Ovary (tissue), 7 donors: ENCODE measurements at regions not wholly inside any gene's neighbourhood (a gene's known extent, or its start where the extent isn't known, plus 50 kb on each side); places are given as distances from the start of the nearest gene placed in this dataset.

ENCODE experiments used
- DNase-seq, 5 donors: peaks; one replicate each; pipeline ENCODE4 v3.0.0-alpha.2; 2019 to 2020
- H3K27ac ChIP-seq, 2 donors: fragments of 200-600 bp; one replicate each; pipeline versions ENCODE4 v1.5.1 to v1.8.0; 2019 to 2022
- H3K27me3 ChIP-seq: fragments of 200-600 bp; one replicate; pipeline ENCODE4 v1.8.0; 2022
- H3K36me3 ChIP-seq: fragments of 200-600 bp; sonication (generic); one replicate; pipeline ENCODE4 v1.5.1; 2019
- H3K4me1 ChIP-seq: one replicate; pipeline ENCODE4 v1.8.1; 2013; ENCODE audit warnings: mild to moderate bottlenecking, moderate library complexity; ENCODE audit not compliant: insufficient read depth
- H3K4me3 ChIP-seq: fragments of 200-600 bp; sonication (generic); one replicate; pipeline ENCODE4 v1.5.1; 2017
- H3K9me3 ChIP-seq, 2 donors: fragments of 200-600 bp in 1 of 2; sonication (generic) in 1 of 2; one replicate each; pipeline versions ENCODE4 v1.5.1 to v1.8.1; 2013 to 2019; ENCODE audit warnings: mild to moderate bottlenecking in 1 of 2, moderate library complexity in 1 of 2
- EP300 ChIP-seq: sonication (generic); formaldehyde crosslinking; IDR thresholded peaks from one replicate; pipeline ENCODE4 v1.6.1; 2017; ENCODE audit warnings: antibody characterized with exemption
- POLR2A ChIP-seq: fragments of 450-650 bp; IDR thresholded peaks from one replicate; pipeline ENCODE4 v1.6.1; 2017; ENCODE audit warnings: antibody characterized with exemption, mild to moderate bottlenecking, moderate library complexity
- WGBS, 3 donors: extraction: QIAGEN DNeasy Blood & Tissue Kit in 1 of 3; methylation state at CpG; one replicate each; pipeline versions ENCODE4 v1.1.5 to v1.1.7; 2013 to 2017; 5-methylcytosine and 5-hydroxymethylcytosine counted together
- intact Hi-C, 4 donors: fragments of 100-400 bp; cut with DNase I; formaldehyde crosslinking; loops; one replicate each; pipeline versions ENCODE4 v1.11.0 to v1.15.1; 2022 to 2023
- TF ChIP-seq, protein P1 (sequence below), 3 donors: fragments of 450-650 bp in 2 of 3; fragments of 200-600 bp in 1 of 3; IDR thresholded peaks; one replicate each; pipeline versions ENCODE4 v1.5.1 to v1.8.0; 2016 to 2022; ENCODE audit warnings: antibody characterized with exemption in 3 of 3, mild to moderate bottlenecking in 1 of 3
- donor health status: DM: no; HTN: no; CAD: no; lungs with moderate emphysema.
- donor health status: DM: no; HTN: no; CAD: no.
- donor health status: Bipolar disorder and iron deficiency.
- donor health status: DM: no; HTN: no; CAD: no.
- donor health status: DM: yes; HTN: yes; CAD: no.

DNA sequence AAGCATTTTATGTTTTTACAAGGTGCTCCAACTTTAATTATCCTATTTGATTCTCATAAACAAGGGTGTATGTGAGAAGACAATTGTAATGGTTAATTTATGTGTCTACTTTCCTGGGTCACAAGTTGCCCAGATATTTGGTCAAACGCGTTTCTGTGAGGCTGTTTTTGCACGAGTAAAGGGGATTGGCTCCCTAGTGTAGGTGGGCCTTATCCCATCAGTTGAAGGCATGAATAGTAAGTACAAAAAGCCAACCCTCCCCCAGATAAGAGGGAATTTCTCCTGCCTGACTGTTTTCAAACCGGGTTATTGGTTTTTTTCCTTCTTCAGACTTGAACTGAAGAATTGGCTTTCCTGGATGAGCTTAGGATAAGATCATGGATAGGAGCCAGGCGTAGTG lies 224.0 kb upstream of the NCKAP5 start:
- intact Hi-C loops, result no loop called here
- DNase-seq, result no peak
- Histone ChIP-seq H3K27ac (no peak overlapping the region), H3K36me3 (no peaks in the 10 kb centered on the region), H3K27me3 (no peaks in the 10 kb centered on the region), H3K4me1 (no peaks in the 10 kb centered on the region), H3K9me3 (no peaks in the 10 kb centered on the region), H3K4me3 (no peak overlapping the region)
- TF ChIP-seq EP300 (no peak), POLR2A (no peak)
- TF ChIP-seq, protein P1, sequence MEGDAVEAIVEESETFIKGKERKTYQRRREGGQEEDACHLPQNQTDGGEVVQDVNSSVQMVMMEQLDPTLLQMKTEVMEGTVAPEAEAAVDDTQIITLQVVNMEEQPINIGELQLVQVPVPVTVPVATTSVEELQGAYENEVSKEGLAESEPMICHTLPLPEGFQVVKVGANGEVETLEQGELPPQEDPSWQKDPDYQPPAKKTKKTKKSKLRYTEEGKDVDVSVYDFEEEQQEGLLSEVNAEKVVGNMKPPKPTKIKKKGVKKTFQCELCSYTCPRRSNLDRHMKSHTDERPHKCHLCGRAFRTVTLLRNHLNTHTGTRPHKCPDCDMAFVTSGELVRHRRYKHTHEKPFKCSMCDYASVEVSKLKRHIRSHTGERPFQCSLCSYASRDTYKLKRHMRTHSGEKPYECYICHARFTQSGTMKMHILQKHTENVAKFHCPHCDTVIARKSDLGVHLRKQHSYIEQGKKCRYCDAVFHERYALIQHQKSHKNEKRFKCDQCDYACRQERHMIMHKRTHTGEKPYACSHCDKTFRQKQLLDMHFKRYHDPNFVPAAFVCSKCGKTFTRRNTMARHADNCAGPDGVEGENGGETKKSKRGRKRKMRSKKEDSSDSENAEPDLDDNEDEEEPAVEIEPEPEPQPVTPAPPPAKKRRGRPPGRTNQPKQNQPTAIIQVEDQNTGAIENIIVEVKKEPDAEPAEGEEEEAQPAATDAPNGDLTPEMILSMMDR (IDR thresholded peaks at IDR 0.05), result no peak
- 79 to 84% (median 81%) methylated on average over 5 of the region's 5 CpGs for WGBS, 3 donors

DNA sequence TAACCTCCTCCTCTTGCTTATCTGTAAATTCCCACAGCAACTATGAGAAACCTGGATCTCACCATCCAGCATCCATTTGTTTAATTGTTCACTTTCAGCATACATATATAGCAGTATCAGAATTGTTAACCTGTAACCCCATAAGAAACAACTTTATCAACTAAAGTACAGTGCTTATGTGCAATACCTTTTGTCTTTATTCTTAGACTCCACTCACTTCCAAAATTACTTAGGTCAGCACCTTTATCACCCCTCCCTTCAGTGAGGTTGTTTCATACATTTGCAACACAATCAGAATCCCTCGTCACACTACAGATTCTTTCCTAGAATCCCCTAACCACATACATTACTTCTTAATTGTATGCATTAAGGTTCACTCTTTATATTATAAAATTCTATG lies 225.9 kb upstream of the NCKAP5 start:
- intact Hi-C loops, result no loop called here
- Histone ChIP-seq H3K4me3 (no peak overlapping the region), H3K27me3 (no peaks in the 10 kb centered on the region), H3K9me3 (no peaks in the 10 kb centered on the region), H3K27ac (no peak overlapping the region), H3K36me3 (no peaks in the 10 kb centered on the region), H3K4me1 (no peaks in the 10 kb centered on the region)
- DNase-seq, result no peak
- WGBS, 3 donors, result 83 to 85% (median 85%) methylated on average over 1 of the region's 1 CpG
- TF ChIP-seq, protein P1 (IDR thresholded peaks at IDR 0.05), result no peak
- TF ChIP-seq EP300, result no peak
- no peak for TF ChIP-seq POLR2A

DNA sequence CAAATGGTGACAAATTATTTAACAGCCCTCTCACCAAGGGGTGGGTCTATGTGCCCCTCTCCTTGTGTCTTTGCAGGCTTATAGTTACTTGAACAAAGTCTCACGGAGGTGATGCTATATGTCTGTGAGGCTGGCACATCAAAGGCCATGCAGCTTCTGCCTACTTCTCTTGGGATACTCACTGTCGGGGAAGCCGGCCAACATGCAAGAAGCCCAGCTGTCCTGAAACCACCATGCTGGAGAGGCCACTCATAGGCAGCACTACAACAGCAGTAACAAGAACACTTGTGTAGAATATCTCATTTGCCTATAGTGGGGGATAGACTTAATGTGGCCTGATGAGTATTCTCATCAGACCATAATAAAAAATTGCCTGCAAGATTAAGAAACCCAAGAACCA lies 233.7 kb upstream of the NCKAP5 start:
- no peak for DNase-seq
- TF ChIP-seq POLR2A (no peak), EP300 (no peak)
- TF ChIP-seq, protein P1 (IDR thresholded peaks at IDR 0.05), result no peak
- intact Hi-C loops, result no loop called here
- H3K4me1 ChIP-seq, result no peaks in the 10 kb centered on the region
- H3K4me3 ChIP-seq, result no peak overlapping the region
- WGBS, 3 donors, result 65 to 94% (median 84%) methylated on average over 3 of the region's 3 CpGs
- H3K9me3 ChIP-seq, result no peaks in the 10 kb centered on the region
- no peaks in the 10 kb centered on the region for H3K36me3 ChIP-seq
- H3K27me3 ChIP-seq, result no peaks in the 10 kb centered on the region
- H3K27ac ChIP-seq, result no peak overlapping the region

DNA sequence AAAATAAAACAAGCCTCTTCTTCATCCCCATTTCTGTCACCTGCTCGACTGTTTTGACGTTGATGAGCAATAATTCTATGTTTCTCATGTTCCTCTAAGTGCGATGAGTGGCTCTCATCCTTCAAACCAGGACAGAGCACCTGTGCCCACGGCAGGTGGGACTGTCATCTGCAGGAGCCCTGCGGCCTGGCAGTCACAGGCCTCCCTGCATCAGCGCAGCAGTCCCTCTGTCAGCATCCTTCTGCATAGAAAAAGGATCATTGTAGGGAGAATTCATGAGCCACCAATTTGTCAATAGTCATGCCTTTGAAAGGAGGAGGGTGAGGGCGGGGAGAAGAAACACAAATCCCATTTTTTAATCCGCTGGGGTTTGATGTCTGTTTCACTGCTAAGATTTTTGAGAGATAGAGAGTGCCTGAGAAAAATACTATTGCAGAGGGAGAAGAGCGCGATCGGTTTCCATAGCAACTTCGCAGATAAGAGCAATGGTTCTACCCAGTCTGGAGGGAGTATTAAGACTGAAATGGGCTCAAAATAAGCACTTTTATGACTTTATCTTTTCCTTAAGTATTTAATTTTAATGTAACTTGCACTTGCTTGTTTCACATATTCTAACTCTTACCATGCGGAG lies 234.3 kb upstream of the NCKAP5 start:
- 86 to 90% (median 90%) methylated on average over 13 of the region's 13 CpGs for WGBS, 3 donors
- Histone ChIP-seq H3K36me3 (no peaks in the 10 kb centered on the region), H3K27ac (no peak overlapping the region), H3K27me3 (no peaks in the 10 kb centered on the region), H3K4me1 (no peaks in the 10 kb centered on the region), H3K9me3 (no peaks in the 10 kb centered on the region), H3K4me3 (no peak overlapping the region)
- no peak for DNase-seq
- TF ChIP-seq POLR2A (no peak), EP300 (no peak)
- TF ChIP-seq, protein P1 (IDR thresholded peaks at IDR 0.05), result no peak
- intact Hi-C loops, result no loop called here
